GM19397 (cell line): ENCODE measurements at regions not wholly inside any gene's neighbourhood (a gene's known extent, or its start where the extent isn't known, plus 50 kb on each side); places are given as distances from the start of the nearest gene placed in this dataset.
"Not testable (repeated sequence)": the region's sequence is repeated elsewhere in the genome, so short reads cannot be mapped to it uniquely, and the experiment has no call there.

ENCODE experiments used
- ATAC-seq: cut with Tn5 transposase; IDR thresholded peaks from one replicate; pipeline ENCODE4 v1.9.1; 2021; ENCODE audit warnings: mild to moderate bottlenecking, moderate library complexity; ENCODE audit not compliant: unreplicated experiment

DNA sequence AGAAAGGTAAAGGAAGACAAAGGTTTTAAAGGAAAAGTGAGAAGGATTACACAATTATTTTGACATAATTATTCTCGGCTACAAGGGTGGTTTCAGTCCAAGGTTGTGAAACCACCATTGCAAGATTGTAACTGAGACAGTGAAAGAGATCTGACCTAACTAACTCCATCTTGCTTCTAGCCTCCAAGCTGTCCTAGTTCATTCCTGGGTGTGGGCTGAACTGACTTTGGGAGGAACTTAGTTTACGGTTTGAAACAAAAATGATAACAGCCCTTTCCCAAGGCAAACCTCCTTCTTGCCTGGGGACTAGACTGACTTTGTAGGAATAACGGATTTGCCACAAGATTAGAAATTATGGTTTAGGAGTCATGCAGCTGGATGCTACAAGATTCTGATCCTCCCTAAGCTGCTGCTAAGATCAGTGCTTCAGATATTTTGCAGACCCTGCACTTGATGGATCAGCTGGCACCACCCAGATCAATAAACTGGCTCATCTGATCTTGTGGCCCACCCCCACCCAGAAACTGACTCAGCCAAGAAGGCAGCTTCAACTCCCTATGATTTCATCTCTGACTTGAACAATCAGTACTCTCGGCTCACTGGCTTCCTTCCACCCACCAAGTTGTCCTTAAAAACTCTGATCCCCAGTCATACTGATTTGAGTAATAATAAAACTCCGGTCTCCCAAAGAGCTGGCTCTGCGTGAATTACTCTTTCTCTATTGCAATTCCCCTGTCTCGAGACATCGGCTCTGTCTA, 57.7 kb upstream of the AADACL2 start:
- ATAC-seq, result no peak

DNA sequence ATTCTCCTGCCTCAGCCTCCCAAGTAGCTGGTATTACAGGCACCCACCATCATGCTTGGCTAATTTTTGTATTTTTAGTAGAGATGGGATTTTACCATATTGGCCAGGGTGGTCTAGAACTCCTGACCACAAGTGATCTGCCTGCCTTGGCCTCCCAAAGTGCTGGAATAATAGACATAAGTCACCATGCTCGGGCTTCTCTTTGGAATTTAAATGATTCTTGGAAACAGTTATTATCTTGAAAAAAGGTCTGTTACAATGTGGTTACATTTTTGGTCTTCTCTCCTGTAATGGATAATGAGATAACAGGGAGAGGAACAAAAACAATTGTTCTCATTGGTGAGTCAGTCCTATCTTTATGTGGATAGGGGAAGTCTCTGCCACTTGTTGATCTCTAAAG, 59.8 kb upstream of the AADACL2 start:
- no peak for ATAC-seq

DNA sequence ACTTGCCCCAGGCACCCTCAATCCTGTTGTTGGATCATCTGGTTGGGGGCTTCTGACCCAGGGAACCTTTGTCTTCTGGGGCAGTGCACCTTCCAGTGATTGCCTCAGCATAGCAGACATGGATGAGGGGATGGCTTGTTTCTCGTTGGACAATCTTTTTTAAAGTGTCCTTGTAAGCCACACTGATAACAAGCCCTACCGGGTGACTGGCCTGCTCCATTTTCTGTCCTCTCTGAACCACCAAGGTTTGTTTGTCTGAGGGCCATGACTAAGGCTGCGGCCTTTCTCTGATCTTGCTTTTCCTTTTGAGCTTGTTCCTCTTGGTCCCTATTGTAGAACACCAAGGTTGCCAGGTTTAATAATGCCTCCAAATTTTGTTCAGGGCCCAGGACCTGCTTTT, 66.0 kb upstream of the AADACL2 start:
- not testable (repeated sequence) for ATAC-seq

DNA sequence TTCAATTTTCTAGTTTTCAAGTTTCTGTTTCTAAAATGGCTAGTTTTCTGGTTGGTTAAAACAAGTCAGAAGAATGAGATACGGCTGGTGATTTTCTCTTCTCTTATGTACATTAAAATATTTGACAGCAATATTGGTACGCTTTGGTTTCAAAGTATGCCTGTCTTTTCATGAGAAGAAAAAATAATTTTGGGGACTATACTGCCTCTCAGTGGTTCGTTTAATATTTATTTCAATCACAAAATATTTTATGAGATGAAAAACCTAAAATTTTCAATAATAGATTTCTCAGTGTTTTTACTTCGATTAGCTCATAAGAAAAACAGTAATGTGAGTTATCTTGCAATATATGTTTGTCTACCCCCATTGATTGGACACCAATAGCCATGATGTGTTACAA, 72.8 kb upstream of the AADACL2 start:
- no peak for ATAC-seq

DNA sequence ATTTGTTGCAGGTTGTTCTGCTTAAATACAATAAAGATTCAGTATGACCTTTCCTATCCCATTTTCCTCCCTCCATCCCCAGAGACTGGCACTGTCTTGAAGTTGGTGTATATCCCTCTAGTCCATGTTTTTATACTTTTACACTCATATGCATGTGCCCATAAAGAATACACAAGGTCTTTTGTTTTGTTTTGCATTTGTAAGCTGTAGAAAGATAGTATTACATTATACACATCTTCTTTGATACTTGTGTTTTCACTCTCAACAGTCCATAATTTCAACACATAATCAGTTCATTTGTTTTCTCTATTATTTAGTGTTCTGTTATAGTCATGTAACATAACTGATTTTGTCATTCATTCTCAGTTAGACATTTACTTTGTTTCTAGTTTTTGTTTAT, 88.7 kb upstream of the AADACL2 start:
- no peak for ATAC-seq

DNA sequence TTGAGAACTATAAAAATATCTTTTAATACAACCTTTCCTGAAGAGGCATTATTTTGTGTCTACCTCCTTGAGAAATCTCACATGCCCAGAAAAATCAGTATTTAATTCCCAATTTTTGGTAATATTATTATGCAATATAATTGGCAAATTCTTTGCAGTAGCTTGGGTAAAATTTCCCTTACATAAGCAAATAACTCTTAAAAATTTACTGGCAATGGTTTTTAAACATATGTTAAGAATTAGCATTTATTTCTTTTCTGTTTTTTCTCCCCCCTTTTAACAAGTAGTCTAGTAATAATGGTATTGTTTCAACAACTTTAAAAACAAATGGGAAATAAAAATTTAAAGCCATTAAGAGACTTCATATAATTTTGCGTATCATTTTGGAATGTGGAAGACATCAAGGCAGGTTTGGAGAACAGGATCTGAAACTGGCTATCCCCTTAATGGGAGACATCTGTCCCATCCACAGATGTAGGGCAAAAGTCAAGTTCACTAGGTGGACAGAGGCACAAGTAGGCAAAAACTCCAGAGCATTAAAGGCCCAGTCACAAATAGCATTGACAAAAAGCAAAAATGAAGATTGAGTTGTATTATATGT, 89.6 kb upstream of the AADACL2 start:
- no peak for ATAC-seq

DNA sequence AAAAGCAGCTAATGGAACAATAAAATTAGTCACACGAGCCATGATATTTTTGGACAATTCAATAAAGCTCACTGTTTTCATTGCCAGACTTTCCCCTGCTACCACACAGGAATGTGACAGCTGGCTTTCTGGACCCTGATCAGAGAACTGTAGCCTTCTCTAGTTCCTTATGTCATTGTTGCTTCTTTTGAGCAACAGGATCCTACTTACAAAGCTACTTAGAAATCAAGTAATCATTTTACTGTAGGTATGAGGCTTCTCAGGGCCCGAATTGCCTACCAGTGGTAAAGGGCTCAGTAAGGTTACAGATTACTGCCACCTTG, 94.3 kb upstream of the AADACL2 start:
- no peak for ATAC-seq

DNA sequence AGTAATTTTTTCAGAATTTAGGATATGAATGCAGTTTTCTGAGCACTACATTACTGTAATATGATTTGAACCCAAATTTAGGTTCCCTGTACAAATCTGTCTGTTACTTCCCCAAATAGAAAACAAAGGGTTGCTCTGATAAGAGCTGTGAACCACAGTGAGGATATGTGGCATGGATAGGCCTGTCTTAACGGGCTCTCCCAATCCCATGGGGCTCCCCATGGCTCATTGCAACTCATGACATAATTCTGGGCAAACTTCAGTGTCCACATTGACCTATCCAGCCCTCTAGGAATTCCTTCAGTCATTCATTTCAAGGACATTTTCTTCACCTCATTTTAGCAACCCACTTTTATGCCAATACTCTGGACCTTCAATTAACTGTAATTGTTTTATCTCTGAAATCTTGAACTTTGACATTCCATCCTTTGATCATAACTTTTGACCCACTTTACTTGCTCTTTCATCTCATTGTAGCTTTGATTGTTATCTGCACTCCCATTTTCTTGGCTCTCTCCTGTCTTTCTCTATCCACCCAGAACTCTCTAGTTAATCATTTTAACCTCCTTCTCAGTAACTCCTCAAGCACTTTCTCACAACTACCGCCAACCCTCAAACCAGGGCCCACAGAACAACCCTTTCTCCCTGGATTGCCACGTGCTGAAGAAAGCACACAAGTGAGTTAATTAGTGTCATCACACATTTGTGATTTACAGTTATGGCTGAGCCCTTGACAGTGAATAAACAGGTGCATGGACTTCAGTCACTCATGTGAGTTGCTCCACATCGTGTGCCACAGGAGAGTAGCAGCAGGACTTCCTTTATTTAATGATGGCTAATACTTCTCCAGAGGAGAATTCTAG, 94.9 kb upstream of the AADACL2 start:
- ATAC-seq, result no peak

DNA sequence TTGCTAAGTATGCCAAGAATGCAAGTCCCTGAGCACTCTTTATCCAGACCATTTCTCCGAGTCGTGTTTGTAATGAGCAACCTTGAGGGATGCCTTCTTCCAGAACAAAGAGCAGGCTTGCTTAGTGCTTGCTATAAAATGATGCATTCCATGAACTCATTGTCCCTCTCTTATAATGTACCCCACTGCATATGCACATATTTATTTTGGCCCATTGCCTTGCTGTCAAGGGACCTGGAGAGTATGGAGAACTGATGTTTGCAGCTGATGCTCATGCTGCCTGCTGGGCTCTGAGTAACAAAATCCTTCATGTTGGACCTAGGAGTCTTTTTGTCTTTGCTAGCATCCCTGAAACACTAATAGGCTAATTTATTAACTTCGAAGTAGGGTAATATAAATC, 97.8 kb upstream of the AADACL2 start:
- ATAC-seq, result no peak

DNA sequence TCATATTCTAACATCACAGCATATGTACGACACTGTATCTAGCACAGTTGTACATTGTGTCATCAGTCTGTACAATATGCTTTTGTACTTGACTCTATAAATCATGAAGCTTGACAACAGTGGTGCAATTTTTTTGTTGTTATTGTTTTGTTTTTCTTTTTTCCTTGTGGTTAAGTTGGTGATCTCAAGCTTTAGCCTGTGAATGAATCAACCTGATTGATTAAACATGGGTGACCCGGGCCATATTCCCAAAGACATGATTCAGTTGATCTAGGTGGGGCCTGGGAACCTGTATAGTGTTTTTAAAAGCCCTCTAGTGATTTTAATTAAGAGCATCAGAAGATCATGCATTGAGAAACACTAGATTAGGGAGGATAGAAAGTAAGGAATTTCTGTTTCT, 101.8 kb upstream of the AADACL2 start:
- no peak for ATAC-seq

DNA sequence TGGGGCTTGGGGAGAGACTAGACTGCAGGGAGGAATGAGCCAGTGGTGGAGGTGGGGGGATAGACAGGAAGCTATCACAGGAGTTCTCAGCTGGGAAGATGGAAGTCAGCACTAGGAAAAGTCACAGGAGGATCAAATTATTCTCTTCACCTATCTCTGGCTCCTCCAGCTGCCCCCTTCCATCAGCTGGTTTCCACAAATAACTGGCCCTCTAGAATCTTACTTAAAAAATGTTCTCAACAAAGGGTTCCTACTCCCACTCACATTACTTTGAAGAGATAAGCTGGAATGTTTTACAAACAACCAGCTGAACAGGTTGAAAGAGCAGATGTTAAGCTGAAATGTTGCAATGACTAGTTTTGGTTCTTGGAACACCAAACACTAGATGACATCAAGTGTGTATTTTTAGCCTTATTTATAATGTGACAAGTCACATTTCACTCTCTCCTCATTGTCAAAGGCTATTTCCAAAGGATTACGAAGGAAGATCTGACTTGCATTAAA, 102.7 kb upstream of the AADACL2 start:
- no peak for ATAC-seq

DNA sequence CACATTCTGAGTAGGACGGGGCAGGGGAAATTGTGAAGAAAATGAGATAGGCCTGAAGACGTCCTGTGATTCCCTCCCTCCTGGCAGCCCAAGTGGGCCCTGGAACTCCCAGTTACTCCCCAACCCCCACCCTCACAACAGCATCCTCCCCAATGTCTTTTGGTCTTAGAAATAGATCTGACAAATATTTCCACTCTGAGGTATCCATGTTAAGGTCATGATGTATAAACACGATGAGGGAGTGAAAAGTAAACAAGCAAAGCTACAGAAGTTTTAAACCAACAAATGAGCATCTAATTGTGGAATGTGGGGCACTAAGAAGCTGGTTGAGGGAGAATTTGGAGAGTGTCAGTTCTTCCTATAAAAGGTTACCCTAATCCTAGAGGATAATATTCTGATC, 103.7 kb upstream of the AADACL2 start:
- ATAC-seq, result no peak

DNA sequence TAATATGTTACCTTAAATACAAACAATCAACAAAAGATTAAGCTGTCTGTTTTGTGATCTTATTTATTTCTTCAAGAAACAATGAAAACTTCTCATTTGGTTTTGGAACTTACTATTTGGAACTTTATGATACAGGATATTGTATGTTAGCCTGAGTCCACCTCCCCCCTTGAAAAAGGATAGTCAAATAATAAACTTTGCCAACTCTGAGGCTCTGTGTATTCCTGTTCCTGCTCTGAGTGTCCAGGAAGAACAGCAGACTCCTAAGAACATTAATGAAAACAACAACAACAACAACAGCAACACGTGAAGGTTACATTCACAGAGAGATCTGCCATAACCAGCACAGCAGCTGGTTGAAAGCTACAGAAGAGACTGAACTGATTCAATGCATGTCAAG, 108.1 kb upstream of the AADACL2 start:
- ATAC-seq, result no peak

DNA sequence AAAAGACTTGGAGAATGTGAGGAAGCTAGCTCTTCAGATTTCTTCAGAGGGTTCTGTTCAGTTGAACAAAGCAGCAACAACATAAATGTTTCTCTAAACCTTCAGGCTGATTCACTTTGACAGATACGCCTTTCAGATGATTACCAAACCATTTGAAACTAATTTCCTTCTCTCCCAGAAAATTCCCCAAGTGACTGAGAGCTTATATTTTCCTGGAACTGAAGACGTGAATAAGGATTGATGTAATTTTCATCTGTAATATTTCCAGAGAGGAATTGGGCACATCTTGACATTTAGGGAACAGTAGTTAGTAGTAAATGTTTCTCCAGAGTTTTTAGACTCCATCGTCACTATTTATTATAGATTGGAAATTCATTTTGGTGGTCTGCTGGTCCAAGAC, 108.6 kb upstream of the AADACL2 start:
- ATAC-seq, result no peak

DNA sequence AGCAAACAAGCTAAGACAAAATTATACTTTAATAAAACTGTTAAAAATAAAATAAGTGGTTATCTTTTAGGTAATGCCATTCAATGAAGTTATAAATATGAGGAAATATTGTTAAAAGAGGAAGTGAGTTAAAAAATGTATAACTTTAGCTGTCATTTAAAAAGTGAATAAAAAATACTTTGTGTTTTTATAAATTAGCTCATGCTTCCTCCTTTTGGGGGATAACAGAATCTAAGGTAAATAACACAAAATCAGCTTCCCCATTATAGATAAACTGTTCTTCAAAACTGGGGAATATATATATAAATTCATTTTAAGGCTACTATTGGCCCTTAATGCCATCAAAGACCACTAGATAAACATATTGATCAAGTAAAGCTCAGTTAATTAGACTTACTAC, 113.7 kb upstream of the AADACL2 start:
- no peak for ATAC-seq

DNA sequence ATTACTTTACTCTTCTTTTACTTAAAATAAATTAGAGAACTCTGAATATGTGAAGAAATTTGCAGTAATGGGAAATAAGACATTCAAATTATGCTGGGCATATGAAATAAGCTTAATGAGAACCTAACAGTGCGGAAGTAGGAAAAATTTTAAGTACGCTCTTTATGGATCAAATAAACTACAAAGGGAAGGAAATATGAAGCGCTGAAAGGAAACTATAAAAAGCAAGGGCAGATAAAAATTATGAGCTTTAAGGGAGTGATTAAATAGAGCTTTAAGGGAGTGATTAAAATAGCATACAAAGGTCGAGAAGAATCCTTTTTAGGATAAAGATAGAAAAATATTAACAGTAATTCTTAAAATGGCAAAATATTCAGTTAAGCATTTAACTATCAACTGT, 118.3 kb upstream of the AADACL2 start:
- ATAC-seq, result no peak

DNA sequence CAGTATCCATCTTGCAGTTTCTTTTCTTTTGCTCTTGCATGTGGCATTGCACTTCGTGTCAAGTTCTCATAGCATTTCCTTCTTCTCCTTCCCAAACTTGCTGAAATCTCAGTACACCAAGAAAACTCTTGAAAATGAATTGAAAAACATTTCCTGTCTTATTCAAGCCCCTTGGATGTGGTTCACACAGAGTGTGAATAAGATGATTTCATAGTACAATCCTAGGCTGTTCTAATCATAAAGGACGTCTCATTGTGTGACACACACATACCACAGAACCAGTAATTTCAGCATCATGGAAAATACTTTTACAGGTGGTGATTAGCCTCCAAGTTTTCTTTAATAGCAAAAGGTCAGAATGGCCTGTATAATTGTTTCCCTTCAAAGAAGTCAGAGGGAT, 121.6 kb upstream of the AADACL2 start:
- no peak for ATAC-seq

DNA sequence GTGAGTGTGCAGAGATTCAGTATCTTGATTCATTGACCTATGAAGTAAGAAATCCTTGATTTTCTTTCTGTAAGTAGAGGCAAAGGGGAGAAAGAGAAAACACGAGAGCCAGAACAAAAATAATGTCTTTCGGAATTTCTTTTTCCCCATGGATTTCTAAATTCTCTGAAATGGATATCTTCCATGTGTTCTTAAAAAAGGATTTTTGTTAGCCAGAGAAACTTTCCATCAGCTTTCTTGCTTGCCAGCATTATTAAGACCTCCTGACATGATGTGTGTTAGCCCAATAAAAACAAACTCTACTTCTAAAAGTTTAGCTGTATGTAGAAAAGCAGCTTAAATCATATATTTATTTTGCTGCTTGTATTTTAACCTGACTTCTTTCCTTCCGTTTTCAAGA, 122.3 kb upstream of the AADACL2 start:
- no peak for ATAC-seq

DNA sequence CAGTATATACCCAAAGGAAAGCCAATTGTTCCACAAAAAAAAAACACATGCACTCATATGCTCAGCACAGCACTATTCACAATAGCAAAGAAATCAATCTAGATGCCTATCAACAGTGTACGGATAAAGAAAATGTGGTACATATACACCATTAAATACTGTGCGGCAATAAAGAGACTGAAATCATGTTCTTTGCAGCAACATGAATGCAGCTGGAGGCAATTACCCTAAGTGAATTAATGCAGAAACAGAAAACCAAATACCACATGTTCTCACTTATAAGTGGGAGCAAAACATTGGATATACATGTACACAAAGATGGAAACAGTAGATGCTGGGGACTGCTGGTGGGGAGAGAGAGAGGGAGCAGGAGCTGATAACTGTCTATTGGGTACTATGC, 124.2 kb upstream of the AADACL2 start:
- ATAC-seq, result no peak

DNA sequence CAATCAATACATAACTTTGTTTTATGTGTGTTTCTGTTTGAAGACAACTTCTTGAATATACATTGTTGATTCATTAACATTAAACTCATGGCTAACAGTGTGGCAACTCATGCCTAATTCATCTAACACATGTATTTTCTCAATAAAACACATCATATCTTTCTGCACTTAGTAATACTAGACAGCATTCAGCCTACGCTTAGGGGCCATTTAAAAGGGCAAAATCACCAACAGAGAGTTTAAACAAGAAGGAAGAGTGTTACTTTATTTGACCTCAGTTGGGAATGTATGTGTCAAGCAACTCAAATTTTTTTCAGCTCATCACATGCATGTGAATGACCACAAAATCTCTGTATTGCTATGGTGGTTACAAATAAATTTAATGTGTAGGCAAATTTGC, 128.8 kb upstream of the AADACL2 start:
- ATAC-seq, result no peak

DNA sequence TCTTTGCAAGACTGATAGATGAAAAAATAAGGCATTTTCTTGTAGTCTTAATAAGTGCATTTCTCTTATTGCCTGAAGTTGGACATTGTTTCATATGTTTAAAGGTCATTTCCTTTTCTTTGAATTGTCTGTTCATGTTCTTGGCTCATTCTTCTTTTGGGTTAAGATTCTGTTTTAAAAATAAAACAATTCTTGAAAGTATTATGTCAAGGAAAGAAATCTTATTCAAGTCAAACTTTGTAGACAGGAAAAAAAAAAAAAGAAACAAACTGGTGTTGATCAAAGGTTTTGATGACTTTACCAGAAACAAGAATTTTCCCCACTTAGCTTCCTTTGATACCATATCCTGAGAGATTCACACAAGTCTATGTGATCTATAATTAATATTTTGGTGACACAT, 132.9 kb upstream of the AADACL2 start:
- no peak for ATAC-seq

DNA sequence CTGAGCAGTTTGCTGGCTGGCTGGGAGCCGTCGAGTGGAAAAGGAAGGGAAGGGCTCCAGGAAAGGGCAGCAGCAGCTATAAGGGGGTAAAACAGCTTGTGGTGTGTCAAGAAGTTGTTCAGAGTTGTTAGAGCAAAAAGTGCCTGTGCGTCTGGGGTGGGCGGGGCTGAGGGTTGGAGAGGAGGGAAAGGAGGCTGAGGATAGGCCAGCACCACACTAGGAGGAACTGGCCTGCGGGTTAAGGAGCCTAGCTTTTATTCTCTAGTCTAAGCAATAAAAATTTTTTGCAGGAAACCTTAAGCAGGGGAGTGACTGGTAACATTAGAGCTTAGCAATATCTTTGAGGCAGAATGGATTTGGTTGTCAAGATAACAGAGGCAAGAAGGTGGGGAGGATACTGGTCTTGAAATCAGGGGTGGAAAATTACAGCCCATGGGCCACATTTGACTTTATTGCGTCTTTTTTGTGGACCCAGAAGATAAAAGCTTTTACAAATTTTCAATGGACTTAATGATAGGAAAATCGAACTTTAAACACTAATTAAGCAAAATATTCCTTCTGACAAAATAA, 134.5 kb upstream of the AADACL2 start:
- ATAC-seq, result no peak
